HG03095 (cell line): ENCODE measurements at regions not wholly inside any gene's neighbourhood (a gene's known extent, or its start where the extent isn't known, plus 50 kb on each side); places are given as distances from the start of the nearest gene placed in this dataset.

Source experiments
- ATAC-seq: cut with Tn5 transposase; IDR thresholded peaks from one replicate; pipeline ENCODE4 v1.9.1; 2021; ENCODE audit warnings: moderate library complexity; ENCODE audit not compliant: unreplicated experiment

DNA sequence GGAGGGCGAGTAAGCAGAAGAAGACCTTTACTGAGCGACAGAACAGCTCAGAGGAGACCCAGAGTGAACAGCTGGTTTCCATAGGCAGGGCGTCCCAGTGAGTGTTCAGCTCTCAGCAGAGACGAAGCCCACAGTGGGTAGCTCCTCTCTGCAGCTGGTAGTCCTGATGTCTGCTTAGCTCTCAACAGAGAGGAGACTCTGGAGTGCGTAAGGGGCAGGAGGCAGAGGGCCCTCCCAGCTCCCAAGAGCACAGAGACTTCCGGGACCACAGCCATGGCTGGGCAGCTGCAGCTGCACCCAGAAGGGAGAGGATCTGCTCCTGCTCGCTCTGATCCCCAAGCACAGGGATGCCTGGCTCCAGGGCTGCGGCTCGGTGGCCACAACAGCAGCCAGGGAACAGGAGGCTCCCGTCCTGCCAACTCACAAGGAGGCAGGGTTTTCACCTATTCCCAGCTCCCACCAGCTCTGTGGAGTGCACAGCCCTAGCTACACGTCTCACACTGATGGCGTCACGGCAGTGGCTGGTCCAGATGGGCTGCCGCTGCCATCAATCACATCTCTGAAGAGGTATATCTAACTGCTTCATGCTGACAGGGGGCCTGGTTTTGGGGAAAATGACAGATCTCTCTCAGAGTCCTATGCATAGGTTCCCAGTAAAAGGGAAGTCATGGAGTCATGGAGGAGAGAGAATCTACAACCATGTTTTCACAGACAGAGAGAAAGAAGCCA lies 2660.1 kb upstream of the PCDH20 start:
- no peak for ATAC-seq

GRCh38 chr13:64074971-64075474 lies 2659.4 kb upstream of the PCDH20 start:
- no peak for ATAC-seq

GRCh38 chr13:64073203-64073602 lies 2657.6 kb upstream of the PCDH20 start:
- ATAC-seq = no peak

DNA sequence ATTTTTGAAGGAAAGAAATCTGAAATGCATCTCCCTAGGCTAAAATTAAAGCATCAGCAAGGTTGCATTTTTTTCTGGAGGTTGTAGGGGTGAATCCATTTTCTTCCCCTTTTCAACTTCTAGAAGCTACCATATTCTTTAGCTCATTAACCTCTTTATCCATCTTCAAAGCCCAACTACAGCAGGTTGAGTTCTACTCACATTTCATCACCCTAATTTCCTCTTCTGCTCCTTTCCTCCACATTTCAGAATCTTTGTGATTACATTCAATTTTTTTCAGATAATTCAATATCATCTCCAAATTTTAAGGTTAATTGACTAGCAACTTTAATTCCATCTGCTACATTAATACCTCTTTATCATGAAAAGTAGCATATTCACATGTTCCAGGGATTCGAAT lies 2655.7 kb upstream of the PCDH20 start:
- ATAC-seq = no peak

GRCh38 chr13:64069892-64070291 lies 2654.2 kb upstream of the PCDH20 start:
- ATAC-seq = no peak

- no peak for ATAC-seq
Measured at GRCh38 chr13:64066711-64067110, 2651.1 kb upstream of the PCDH20 start.

GRCh38 chr13:64061649-64062048 lies 2646.0 kb upstream of the PCDH20 start:
- no peak for ATAC-seq

DNA sequence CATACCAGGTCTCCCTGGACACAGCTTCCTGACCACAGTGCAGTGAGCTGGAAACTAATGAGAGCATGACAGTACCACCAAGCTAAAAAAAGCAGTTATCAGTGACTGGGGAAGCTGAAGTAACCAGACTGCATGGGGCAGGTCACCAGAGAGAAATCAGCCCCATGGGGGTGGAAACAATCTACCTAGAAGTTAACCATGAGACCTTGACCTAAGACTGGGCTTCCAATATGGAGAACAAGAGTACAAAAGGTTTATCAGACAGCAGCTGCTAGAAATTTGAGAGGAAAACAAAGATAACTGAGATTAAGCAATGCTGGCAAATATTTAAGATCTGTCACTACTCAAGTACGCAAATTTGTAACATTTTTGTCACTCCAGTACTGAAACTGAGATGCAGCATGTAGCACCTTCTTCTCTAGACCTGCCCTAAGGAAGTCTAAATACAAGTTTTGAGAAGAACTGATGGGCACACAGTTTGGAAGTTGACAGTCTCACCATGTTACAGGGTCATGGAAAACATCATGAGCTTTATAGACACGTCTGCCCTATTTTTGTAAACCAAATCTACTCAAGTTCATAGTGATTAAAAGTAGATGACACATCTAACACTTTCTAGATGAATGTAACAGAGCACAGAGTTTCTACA lies 2641.8 kb upstream of the PCDH20 start:
- ATAC-seq = no peak

DNA sequence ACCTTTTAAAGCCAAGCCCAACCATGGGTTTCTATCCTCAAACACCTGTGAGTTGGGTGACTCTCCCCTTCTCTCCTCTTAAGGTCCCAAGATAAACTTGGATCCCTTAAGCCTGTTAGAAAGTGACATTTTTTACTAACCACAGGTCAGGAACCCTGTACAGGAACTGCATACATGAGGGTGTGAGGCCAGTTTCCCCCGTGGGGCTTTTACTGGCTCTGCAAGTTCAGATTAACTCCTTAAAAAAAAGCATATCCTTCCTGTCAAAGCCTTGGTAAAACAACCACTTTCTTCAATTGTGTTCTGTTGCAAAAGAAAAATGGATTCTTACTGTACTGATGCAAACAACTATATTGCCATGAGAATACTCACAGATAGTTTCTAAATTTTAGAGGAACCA lies 2638.7 kb upstream of the PCDH20 start:
- no peak for ATAC-seq

DNA sequence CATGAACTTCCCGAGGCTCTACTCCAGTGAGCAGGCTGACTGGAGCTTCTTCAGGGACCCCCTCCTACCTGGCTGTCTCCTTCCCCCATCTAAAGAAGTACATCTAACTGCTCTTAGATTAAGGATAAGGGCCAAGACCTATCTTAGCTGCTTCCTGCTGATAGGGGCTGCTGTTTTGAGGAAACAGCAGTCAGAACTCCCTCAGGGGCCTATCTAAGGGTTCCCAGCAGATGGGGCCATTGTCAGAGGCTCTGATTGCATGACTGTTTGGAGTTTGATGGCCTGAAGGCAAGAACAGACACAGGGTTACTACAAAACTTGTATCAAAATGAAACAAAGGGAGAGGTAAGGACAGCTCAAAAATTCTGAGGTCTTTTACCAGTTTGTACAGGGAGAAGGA lies 2636.9 kb upstream of the PCDH20 start:
- ATAC-seq = no peak

DNA sequence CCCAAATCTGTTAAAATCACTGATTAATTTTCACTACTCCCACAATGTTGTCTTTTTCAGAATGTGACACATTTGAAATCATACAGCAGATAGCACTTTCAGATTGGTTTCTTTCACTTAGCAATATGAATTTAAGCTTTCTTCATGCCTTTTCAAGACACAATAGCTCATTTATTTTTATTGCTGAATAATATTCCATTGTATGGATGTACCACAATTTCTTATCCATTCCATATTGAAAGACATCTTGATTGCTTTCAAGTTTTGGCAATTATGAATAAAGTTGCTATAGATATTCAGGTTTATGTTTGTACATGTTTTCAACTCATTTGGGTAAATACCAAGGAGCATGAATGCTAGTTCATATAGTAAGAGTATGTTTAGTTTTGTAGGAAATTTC lies 2635.6 kb upstream of the PCDH20 start:
- no peak for ATAC-seq

DNA sequence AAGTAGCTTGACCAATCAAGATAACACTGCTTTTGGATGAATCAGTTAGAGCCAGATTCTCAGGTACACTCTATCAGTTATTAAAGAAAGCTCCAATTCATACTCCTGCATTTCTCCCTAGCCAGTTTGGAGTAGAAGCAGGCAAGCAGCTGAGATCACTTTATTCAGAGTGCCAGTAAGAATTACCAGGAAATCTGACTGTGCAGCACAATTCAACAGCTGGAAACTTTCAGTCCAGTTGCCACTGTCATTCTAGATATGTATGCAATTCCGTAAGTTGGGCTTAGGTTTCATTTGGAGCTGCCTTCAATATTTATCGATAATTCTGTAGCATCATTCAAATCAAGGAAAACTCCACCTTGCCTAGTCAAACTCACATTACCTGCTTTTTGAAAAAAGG lies 2625.6 kb upstream of the PCDH20 start:
- ATAC-seq = no peak

DNA sequence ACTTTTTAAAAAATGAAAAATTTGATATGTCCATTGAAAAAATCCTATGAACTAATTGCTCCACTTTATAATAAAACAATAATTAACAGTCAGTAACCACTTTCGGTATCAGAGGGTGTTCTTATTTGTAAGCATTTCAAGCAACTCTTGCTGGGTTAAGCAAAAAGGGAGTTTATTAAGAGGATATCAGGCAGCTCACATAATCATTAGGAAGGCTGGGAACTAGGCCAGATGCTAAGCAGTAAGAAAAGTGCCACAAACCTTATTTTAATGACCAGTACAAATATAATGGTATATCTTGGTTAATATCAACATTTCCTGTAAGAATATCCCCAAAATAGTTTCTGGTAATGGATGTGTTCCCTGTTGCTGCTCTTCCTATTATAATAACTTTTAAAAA lies 2618.3 kb upstream of the PCDH20 start:
- ATAC-seq = no peak

GRCh38 chr13:64029343-64030093 lies 2613.9 kb upstream of the PCDH20 start:
- ATAC-seq = no peak

- no peak for ATAC-seq
Measured at GRCh38 chr13:64028551-64028950, 2612.9 kb upstream of the PCDH20 start.

DNA sequence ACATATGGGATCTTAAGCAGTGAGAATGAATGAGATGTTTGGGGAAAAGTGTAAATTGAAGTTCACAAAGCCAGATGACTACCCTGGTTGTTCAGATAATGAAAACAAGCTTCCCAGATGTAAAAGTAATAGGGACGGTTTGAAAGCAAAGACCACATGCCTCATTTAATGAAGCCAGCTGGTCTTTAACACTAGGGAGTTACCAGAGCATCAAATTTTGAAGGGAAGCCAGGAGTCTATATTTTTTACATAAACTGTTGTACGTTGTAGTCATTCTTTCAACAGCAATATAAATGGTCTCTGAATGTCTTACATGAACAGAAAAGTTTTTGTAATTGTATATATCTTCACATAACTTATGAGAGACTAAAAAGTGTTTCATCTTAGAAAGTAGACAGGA lies 2604.5 kb upstream of the PCDH20 start:
- ATAC-seq = no peak

DNA sequence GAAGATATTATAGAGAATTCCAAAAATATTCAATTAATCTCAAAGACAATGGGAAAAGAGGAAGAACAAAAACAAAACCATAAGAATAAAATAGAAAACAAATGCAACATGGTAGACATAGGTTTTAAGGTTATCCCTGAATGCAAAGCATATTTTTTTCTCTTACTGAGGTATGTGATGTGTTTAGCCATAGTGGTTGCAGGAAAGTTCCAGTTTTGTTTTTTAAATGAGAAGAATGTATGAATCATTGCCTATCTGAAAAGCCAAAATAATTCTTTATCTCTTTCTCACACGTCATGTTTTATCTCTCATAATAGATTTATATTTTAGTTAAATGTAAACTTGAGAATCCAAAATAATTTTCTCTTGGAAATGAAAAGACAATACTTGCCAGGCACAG lies 2591.7 kb upstream of the PCDH20 start:
- no peak for ATAC-seq

DNA sequence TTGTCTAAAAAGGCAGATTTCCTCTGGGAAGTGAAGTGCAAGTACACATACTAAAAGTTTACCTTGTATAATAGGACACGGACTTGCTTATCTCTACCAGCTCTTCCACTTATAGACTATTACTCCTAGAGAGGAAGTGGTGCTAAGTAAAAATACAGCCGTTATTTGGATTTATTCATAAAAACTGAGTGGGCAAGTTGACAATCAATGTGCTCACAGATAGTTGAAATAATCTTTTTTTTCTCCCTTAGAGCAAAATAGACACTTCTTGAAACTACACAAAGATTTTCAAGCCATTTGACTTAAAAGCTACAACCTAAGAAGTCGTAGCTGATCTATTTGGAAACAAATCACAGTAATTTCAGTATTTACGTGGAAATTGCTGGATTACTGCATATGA lies 2584.7 kb upstream of the PCDH20 start:
- no peak for ATAC-seq

GRCh38 chr13:63999614-64000305 lies 2584.1 kb upstream of the PCDH20 start:
- ATAC-seq = no peak

- ATAC-seq = no peak
Measured at GRCh38 chr13:63983366-63983765, 2567.7 kb upstream of the PCDH20 start.

- ATAC-seq = no peak
Measured at GRCh38 chr13:63979951-63980350, 2564.3 kb upstream of the PCDH20 start.
